ENCODE measurements at regions not wholly inside any gene's neighbourhood (a gene's known extent, or its start where the extent isn't known, plus 50 kb on each side); places are given as distances from the start of the nearest gene placed in this dataset.

DNA sequence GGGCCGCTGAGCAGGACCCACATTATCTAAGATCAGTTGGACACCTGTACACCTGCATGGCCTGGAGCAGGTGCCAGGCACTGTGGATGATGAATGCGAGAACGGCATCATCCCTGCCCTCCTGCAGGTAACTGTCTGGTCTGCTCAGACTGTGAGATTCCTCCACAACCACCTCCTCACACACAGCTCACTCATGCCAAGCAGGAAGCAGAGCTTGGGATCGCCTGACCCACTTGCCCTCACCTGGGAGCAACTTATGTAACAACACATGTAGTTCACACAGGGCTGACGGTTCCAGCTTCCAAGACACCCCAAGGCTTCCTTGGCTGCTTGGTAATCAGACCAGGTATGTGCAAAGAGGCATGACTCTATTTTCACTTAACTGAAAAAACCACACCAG is 359.2 kb downstream of the PREX1 start:
- TF ChIP-seq, protein P1, sequence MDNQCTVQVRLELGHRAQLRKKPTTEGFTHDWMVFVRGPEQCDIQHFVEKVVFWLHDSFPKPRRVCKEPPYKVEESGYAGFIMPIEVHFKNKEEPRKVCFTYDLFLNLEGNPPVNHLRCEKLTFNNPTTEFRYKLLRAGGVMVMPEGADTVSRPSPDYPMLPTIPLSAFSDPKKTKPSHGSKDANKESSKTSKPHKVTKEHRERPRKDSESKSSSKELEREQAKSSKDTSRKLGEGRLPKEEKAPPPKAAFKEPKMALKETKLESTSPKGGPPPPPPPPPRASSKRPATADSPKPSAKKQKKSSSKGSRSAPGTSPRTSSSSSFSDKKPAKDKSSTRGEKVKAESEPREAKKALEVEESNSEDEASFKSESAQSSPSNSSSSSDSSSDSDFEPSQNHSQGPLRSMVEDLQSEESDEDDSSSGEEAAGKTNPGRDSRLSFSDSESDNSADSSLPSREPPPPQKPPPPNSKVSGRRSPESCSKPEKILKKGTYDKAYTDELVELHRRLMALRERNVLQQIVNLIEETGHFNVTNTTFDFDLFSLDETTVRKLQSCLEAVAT (IDR thresholded peaks at IDR 0.05): no peak
- TF ChIP-seq TCF3 (IDR thresholded peaks at IDR 0.05; ENCODE audit: borderline replicate concordance, insufficient read depth, low read depth, low read length) (no peak), HDAC6 (IDR thresholded peaks at IDR 0.05; ENCODE audit: unreplicated experiment) (no peak), EZH2 (IDR thresholded peaks at IDR 0.05; ENCODE audit: borderline replicate concordance, control insufficient read depth, low read depth, low read length) (no peak), KLF5 (IDR thresholded peaks at IDR 0.05; ENCODE audit: partially characterized antibody) (no peak), POLR2A (IDR thresholded peaks at IDR 0.05; ENCODE audit: low read depth, low read length) (no peak), HCFC1 (IDR thresholded peaks at IDR 0.05; ENCODE audit: low read length) (no peak), SREBF2 (IDR thresholded peaks at IDR 0.05; ENCODE audit: low read length) (no peak)
- TF ChIP-seq, protein P2, sequence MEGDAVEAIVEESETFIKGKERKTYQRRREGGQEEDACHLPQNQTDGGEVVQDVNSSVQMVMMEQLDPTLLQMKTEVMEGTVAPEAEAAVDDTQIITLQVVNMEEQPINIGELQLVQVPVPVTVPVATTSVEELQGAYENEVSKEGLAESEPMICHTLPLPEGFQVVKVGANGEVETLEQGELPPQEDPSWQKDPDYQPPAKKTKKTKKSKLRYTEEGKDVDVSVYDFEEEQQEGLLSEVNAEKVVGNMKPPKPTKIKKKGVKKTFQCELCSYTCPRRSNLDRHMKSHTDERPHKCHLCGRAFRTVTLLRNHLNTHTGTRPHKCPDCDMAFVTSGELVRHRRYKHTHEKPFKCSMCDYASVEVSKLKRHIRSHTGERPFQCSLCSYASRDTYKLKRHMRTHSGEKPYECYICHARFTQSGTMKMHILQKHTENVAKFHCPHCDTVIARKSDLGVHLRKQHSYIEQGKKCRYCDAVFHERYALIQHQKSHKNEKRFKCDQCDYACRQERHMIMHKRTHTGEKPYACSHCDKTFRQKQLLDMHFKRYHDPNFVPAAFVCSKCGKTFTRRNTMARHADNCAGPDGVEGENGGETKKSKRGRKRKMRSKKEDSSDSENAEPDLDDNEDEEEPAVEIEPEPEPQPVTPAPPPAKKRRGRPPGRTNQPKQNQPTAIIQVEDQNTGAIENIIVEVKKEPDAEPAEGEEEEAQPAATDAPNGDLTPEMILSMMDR (IDR thresholded peaks at IDR 0.05 in 2 of 3, conservative IDR thresholded peaks at IDR 0.05 in 1 of 3; ENCODE audit: control insufficient read depth in 2 of 3, extremely low read depth in 1 of 3, insufficient read depth in 1 of 3, low read depth in 3 of 3, low read length in 3 of 3): no peak
